GM12892 (cell line): ENCODE measurements at regions not wholly inside any gene's neighbourhood (a gene's known extent, or its start where the extent isn't known, plus 50 kb on each side); places are given as distances from the start of the nearest gene placed in this dataset.

Source experiments
- POLR2A ChIP-seq: IDR thresholded peaks from 2 replicates; pipeline ENCODE4 v1.6.1; 2011; ENCODE audit warnings: low read depth, low read length, control low read depth
- POLR2AphosphoS5 ChIP-seq: IDR thresholded peaks from 2 replicates; pipeline ENCODE4 v1.6.1; 2011; ENCODE audit warnings: low read depth, low read length, control low read depth
- TAF1 ChIP-seq: IDR thresholded peaks from 2 replicates; pipeline ENCODE4 v1.6.1; 2011; ENCODE audit warnings: low read depth, mild to moderate bottlenecking, control low read depth, low read length, borderline replicate concordance

DNA sequence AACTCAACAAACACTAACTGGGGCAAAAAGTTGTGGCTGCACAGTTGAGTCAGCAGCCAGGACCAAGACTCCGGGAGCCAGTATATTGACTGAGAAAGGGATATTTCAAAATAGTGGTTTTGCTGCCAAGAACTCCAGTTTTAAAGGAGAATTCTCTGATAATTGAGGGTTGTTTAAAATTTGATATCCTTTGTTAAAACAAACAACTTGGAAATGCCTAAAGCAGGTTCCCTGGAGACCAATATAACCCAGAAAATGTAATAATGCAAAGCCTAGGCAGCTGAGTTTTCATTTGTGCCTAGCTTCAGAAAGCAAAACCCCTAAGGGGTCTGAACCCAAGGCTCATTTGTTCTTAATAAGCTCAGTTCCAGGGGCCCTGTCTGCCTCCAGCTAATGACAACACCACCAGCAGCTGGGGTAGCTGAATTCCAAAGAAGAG is 311.7 kb upstream of the CCDC196 start:
- TF ChIP-seq POLR2A: no peak
- TF ChIP-seq POLR2AphosphoS5: no peak
- TF ChIP-seq TAF1: no peak
